HG03280 (cell line): ENCODE measurements at regions not wholly inside any gene's neighbourhood (a gene's known extent, or its start where the extent isn't known, plus 50 kb on each side); places are given as distances from the start of the nearest gene placed in this dataset.
"Not testable (repeated sequence)": the region's sequence is repeated elsewhere in the genome, so short reads cannot be mapped to it uniquely, and the experiment has no call there.

Experiments used
- ATAC-seq: cut with Tn5 transposase; IDR thresholded peaks from one replicate; pipeline ENCODE4 v1.9.1; 2021; ENCODE audit warnings: mild to moderate bottlenecking, moderate library complexity; ENCODE audit not compliant: unreplicated experiment

DNA sequence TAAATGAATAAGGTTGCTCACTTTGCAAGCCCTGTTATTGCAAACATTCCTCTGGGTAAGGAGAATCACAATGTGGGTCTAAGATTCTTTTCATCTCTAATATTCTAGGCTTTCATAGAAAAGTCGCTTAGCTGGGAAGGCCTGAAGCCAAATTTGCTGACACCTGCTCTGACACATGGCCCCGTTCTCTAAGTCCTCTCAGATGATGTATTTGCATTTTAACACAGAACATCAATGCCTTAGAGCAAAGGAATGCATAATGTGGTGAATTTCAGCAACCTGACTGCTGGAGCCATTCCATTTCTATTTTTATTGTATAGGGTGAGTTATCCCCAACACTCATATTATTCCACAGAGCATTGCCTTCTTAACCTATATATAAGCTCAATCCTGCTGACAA lies 682.1 kb upstream of the NRP1 start:
- no peak for ATAC-seq

DNA sequence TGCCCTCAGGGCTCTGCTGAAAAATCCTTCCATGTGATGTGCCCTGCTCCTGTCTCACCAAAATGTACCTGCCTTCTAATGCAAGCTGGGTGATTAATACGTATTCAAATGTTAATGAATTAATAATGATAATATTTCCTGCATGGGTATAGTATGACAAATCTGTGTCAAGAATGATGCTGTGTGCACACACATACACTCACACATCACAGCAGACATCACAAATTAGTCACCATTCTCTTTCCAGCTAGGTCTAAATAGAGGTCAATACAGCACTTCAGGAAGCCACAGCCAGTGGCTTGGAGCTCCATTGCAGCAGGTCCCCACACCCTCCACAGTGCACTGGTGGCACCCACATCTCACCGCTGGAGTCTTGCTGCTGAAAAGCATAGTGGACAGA lies 681.2 kb upstream of the NRP1 start:
- no peak for ATAC-seq

DNA sequence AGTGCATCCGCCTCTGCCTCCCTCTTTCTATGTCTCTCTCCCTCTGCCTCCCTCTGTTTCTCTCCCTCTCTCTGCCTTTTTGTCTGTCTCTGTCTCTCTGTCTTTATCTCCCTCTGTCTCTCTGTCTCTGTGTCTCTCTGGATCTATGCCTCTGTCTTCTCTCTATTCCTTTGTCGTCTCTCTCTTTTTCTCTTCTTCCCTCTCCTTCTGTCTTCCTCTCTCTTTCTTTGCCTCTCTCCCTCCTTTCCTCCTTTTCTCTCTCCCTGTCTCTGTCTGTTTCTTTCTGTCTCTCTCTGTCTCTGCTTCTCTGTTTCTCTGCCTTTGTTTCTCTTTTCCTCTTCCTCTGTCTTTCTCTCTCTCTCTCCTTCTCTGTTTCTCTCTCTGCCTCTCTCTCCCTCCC lies 678.8 kb upstream of the NRP1 start:
- no peak for ATAC-seq

DNA sequence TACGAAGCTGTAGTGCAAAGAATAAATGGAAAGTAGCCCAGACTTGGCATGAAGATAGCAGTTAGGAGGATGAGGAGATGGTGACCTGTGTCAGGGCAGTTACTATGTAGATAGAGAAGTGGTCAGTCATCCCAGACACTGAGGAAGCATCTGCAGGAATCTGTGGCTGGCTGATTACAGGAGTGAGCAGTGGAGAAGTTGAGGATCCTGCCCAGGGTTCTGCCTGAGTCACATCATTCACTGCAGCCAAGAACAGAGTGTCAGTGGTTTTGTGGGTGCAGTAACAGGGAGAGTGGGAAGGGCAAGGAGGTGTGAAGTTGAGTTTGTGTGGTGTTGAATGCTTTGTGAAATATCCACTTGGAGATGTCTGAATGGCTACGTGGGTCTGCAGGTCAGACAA lies 676.4 kb upstream of the NRP1 start:
- no peak for ATAC-seq

DNA sequence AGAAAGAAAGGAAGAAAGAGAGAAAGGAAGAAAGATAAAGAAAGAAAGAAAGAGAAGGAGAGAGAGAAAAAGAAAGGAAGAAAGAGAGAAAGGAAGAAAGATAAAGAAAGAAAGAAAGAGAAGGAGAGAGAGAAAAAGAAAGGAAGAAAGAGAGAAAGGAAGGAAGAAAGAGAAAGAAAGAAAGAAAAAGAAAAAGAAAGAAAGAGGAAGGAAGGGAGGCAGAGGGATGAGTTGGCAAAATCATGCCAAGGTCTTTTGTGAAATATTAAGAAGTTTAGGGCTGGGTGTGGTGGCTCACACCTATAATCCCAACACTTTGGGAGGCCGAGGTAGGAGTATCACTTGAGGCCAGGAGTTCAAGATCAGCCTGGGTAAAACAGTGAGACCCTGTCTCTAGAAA lies 675.8 kb upstream of the NRP1 start:
- not testable (repeated sequence) for ATAC-seq

DNA sequence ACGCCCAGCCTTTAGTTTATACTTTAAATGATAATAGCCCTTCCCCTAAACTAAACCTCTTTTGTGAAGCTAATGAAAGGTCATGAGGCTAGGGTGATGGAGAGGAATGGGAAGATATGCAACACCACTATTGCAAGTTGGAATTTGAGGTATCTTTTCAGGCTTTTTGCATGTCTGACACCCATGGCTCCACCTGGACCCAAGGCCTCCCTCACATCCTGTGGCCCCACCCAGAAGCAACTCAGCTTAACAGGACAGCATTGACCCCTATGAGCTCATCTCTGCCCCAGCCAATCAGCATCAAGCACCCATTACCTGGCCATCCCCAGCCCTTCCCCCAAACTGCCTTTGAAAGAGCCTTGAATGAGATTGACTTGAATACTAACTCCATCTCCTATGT lies 674.2 kb upstream of the NRP1 start:
- ATAC-seq = no peak

DNA sequence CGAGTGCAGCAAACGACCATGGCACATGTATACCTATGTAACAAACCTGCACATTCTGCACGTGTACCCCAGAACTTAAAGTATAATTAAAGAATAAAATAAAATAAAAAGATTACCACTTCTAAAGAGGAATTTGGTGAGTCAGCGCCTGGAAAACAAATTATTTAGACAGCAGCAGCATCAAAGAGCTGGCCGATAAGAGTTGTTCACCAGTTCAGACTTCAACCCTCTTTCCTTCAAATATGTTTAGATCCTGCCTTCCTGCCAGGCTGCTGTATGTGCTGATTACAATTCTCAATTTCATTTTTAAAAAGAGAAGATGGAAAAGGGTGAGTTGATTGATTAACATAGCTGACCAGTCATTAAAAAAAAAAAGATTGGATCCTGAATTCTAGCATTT lies 672.0 kb upstream of the NRP1 start:
- no peak for ATAC-seq

DNA sequence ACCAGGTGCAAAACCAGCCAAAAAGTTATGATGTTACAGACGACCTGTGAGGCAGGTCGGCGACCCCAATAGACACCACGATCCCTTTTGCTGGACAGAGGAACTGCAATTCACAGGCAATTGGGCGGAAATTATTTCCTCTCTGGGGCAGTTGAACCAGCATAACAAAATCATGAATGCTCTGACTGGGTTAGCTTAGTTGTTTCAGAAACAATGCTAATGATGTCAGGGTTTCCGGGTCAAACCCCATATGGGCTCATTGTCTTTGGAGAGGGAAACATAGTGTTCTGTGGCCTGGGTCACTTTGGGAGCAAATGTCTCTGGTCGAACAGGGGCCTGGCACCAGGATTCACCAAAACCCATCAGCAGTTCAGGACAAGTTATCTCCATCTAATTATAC lies 669.1 kb upstream of the NRP1 start:
- no peak for ATAC-seq

DNA sequence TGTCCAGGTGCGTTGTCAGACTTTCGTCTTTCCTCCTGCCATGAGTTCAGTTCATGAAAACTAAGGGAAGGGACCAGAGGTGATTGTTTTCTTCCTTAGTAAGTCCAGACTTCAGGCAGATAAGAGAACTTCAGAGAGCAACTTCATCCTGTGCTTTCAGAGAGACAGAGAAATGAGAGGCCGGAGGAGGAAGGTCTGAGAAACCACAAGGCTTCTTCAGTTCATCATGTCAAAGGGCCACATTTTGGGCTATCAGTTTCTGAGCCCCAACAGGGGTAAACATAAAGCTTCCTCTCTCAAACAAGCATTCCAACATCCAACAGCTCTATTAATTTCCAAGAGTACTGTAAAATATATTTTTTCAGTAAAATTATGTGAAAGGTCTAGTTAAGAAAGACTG lies 668.4 kb upstream of the NRP1 start:
- ATAC-seq = no peak

DNA sequence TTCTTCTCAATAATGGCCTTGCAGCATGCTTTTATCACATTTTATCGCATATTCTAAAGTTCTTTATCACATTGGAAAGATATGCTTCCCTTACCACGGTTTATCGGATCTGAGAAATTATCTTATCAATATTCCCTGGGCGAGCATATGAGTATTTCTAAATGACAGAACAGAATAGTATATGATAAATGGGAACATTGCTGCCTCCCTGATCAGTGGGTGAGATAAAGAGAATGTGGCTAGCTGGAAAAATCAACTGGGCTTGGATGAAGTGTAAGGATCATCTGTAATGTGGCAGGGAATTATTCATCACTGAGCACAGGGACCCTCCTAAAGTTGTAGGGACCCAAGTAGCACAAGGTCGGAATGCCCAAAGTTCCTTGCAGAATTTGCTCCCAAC lies 667.4 kb upstream of the NRP1 start:
- ATAC-seq = no peak

DNA sequence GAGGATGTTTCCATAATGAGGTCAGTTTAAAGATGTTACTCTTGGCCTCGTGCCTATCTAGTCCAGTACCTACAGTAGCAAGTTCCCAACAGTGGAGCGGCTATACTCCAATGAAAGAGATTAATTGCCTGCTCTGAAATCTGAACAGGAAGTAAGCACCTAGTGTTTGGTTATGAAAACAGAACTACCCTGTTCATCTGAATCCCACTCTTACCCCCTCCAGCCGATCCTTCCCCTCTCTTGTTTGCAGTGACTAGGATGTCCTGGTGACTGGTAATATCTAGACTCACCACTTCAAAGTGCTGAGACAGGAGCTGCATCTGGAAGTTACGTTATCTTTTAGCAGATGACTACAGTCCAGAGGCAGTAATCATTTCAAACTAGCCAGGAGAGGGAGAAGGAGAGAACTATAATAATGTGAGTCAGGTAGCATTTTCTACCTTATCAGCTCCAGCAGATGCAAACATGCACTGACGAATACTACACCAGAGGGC lies 666.7 kb upstream of the NRP1 start:
- no peak for ATAC-seq

DNA sequence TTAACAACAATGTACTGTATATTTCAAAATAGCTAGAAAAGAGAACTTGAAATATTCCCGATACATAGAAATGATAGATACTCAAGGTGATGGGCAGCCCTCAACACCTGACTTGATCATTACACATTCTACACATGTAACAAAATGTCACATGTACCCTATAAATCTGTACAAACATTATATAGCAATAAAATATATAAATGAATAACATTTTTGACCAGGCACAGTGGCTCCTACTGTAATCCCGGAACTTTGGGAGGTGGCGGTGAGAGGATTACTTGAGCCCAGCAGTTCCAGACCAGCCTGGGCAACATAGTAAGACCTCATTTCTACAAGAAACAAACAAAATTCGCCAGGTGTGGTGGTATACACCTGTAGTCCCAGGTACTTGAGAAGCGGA lies 659.5 kb upstream of the NRP1 start:
- ATAC-seq = no peak

DNA sequence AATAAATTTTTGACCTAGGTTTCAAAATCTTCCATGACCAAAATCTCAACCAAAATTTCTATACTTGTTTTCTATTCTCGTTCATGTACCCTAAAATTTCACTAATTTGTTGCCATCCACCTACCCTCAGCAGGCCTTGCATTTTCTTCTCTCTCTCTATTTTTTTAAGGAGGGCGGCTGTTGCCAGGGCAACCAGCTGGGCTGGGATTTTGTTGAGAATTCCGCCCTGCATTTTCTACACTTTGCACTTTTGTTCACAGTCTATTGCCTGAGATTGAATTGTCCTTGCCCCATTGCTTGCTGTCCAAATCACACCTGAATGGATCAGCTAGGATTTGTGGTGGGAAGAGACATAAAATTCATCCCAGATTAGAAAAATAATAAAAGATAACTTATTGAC lies 657.5 kb upstream of the NRP1 start:
- no peak for ATAC-seq

DNA sequence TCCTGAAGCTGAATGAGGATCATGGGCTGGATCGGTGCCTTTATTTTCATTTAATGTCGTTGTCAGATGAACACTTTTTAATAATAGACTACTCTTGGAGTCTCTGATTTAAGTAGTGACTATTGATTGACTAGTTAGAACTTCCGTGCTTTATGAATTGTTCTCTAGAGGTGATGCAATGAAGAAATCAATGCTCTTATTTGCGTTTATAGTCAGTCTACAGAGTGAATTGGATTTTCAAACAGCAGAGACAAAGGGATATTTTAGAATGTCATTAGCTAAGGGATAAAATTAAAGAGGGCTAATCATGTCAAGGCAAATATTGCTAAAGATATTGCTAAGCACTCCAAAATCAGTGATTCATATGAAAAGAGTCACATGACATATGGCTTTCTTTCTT lies 652.0 kb upstream of the NRP1 start:
- ATAC-seq = no peak

DNA sequence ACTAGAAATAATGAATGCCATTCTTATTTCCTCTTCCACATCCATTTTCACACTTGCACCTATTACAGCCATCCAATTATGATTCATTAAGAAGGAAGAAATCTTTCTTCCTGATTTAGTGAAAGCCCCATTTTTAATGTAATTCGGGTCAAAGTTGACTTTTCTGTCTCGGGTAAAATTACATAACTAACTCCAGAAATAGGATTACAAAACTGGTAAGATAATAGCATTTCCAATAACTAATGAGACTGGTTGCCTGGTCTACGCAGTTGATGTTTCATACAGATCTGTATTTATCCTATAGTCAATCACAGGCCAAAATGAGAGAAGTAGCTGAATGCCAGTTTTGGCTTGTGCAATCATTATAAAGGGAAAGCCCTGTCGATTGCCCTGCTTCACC lies 651.5 kb upstream of the NRP1 start:
- ATAC-seq = no peak

DNA sequence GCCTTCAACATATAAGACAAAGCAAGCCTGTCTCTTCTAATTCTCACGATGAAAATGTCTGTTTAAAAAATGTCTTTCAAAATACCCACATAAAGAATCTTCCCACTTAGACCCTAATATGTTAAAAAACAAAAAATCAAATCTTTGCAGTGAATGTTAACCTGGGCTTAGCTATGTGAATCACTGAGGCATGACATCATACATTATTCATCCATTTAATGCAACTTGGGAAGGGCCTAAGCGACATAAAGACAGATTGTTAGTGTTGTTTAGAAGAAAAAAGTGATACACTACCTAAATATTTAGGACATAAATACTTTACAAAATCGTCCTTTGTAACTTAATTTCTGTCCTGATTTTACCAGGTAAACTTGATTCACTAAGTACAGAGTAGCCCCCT lies 648.5 kb upstream of the NRP1 start:
- ATAC-seq = no peak

DNA sequence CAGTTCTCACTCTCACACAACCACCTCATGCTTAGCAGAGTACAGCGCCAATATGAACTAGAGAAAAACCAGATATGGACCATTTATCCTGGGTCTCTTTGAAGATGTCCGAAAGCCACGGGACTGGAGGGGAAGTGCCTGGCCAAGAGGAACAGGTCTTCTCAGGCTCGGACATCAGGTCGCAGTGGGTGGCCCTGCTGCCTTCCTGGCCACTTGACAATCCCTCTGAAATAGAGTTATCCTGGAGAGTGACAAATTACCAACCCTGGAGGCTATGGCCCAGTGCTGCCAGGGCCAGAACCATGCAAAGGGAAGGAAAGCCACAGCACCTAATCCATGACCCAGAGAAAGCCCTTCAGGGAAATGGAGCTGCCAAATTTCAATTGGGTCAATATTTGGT lies 646.8 kb upstream of the NRP1 start:
- no peak for ATAC-seq

DNA sequence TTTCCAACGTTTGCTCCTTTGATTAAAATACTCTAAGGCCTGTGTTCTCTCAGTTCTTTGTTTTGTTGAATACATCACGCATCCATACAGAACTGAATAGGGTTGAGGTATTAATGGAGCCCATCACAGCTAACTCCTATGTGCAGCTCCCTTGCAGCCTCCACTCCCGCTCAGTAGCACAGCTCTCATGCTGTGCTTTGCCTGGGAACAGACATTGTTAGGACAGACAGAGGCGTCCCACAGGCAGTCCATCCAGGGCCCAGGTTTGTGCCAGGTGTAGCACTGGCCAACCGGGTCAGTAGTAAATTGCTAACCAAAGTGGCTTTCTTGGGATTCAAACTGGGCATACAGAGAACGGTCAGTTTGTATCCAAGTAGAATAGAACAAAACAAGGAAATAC lies 644.7 kb upstream of the NRP1 start:
- no peak for ATAC-seq

DNA sequence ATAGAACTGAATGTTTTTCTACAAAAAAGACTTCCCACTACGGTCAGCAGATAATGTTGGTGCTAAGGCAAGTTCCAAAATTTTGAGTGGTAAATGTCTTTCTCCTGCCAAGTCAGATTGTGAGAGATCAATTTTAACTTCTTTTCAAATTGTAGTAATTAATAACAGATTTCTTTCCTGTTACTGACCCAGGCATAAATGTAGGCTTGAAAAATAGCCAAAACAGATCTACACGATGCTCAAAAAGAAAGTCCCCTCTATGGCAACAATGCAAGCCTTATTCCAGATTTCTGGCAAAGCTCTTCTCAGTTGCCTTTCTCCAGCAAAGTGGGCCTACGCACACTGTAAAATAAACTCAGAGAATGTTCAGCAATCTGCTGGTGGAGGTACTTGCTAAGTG lies 641.0 kb upstream of the NRP1 start:
- no peak for ATAC-seq

DNA sequence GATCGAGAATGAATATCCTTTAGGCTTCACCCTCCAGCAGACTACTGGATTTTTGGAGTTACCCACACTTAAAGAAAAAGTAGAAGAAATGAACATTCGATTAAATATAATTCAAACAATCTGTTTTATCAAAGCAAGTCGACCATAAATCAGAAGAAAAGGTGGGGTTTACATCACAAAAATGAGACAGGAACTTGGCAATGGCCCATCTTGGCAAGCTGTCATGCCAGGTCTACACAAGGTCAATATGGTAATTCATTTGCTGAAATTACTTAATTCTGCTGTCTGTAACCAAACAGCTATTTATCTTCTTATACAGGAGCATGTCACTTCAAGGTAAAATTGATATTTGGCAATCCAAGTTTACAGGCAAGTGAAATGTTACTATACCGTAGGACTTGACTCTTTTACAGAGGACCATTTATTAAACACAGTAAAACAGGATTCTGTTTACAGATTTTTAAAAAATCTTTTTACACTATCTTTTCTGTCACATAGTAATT lies 640.6 kb upstream of the NRP1 start:
- ATAC-seq = no peak

DNA sequence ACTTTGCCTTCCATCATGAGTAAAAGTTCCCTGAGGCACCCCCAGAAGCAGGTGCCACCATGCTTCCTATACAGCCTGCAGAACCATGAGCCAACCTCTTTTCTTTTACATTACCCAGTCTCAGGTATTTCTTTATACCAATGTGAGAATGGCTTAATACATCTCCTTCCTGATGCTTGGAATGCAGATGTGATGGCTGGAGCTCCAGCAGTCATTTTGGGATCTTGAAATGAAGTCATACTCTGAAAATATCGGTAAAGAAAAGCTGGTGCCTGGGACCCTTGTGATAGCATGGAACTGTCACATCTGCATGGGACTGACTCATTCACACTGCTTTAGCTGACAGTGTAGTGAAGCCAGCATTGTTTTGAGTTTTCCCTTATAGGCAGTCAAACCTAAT lies 634.5 kb upstream of the NRP1 start:
- ATAC-seq = no peak

DNA sequence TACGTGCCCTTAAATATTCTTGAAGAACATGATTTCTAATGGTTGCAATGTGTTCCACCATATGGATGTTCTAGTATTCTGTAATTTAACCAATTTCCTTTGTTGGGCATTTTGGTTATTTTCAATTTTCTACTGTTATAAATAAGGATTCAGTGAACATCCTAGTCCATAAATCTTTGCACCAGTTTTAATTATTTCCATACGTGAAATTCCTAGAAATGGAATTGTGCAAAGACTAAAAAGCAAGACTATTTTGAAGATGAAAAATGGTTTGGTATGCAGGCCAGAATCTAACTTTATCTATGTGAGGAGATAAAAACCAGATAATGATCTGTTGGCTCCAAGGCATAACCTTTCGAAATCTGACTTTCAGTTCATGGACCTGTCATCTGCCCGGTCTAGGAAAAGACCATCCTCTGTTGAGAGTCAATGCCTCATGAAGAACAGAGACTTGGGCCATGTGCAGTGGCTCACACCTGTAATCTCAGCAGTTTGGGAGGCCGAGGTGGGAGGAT lies 633.2 kb upstream of the NRP1 start:
- no peak for ATAC-seq

DNA sequence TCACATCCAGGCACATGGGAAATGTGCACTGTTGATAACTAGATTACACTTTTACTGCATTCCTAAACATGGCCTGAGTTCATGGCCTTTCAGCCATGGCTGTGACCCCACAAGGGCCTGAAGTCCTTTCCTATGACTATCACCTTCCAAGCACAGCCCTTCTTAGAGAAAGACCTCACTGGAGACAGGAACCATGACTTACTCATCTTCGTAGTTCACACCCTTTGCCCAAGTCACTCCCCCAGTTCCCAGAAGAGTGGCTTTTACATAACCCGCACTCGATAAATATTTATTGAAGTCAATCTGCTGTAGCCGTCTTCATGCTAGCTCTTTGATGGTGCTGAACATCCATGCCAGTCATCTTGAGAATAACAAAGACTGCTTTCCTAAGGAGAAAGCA lies 632.5 kb upstream of the NRP1 start:
- ATAC-seq = no peak
